ENCODE measurements at regions not wholly inside any gene's neighbourhood (a gene's known extent, or its start where the extent isn't known, plus 50 kb on each side); places are given as distances from the start of the nearest gene placed in this dataset.

GRCh38 chr9:38144421-38144820, 75.4 kb upstream of the SHB start:
- Histone ChIP-seq H3K4me3 (ENCODE audit: low read depth in 1 of 3, low read length in 3 of 3) (no peak overlapping the region), H3K27ac (ENCODE audit: low read depth in 1 of 2, low read length in 2 of 2) (no peak overlapping the region), H3K9me3 (ENCODE audit: control insufficient read depth in 4 of 4, low read length in 3 of 4) (no peaks in the 10 kb centered on the region), H3K9ac (ENCODE audit: low read depth in 1 of 2, low read length in 2 of 2) (no peak overlapping the region), H3K27me3 (ENCODE audit: control insufficient read depth in 4 of 4, insufficient read depth in 4 of 4, low read length in 3 of 4) (peaks cover 0 to 15% (median 0%) of the 10 kb centered on the region in 4 donors), H3K36me3 (ENCODE audit: control insufficient read depth in 4 of 4, insufficient read depth in 3 of 4, low read depth in 1 of 4, low read length in 3 of 4) (no peaks in the 10 kb centered on the region), H3K4me1 (ENCODE audit: control insufficient read depth in 4 of 4, insufficient read depth in 4 of 4, low read length in 3 of 4) (no peaks in the 10 kb centered on the region)
- no peak for DNase-seq (ENCODE audit: low spot score)
- no peak for TF ChIP-seq TAF1 (conservative IDR thresholded peaks at IDR 0.05)
- no peak for TF ChIP-seq HNF4G (IDR thresholded peaks at IDR 0.05)
- TF ChIP-seq EGR1 (IDR thresholded peaks at IDR 0.05; ENCODE audit: low read depth in 2 of 2), result no peak
- TF ChIP-seq, protein P1, sequence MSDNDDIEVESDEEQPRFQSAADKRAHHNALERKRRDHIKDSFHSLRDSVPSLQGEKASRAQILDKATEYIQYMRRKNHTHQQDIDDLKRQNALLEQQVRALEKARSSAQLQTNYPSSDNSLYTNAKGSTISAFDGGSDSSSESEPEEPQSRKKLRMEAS (IDR thresholded peaks at IDR 0.05), result no peak
- TF ChIP-seq SP1 (IDR thresholded peaks at IDR 0.05), result no peak
- TF ChIP-seq, protein P2, sequence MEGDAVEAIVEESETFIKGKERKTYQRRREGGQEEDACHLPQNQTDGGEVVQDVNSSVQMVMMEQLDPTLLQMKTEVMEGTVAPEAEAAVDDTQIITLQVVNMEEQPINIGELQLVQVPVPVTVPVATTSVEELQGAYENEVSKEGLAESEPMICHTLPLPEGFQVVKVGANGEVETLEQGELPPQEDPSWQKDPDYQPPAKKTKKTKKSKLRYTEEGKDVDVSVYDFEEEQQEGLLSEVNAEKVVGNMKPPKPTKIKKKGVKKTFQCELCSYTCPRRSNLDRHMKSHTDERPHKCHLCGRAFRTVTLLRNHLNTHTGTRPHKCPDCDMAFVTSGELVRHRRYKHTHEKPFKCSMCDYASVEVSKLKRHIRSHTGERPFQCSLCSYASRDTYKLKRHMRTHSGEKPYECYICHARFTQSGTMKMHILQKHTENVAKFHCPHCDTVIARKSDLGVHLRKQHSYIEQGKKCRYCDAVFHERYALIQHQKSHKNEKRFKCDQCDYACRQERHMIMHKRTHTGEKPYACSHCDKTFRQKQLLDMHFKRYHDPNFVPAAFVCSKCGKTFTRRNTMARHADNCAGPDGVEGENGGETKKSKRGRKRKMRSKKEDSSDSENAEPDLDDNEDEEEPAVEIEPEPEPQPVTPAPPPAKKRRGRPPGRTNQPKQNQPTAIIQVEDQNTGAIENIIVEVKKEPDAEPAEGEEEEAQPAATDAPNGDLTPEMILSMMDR (IDR thresholded peaks at IDR 0.05; ENCODE audit: low read depth, low read length, missing input control), result no peak
- TF ChIP-seq JUND (IDR thresholded peaks at IDR 0.05), result no peak
- TF ChIP-seq, protein P3, sequence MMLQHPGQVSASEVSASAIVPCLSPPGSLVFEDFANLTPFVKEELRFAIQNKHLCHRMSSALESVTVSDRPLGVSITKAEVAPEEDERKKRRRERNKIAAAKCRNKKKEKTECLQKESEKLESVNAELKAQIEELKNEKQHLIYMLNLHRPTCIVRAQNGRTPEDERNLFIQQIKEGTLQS (IDR thresholded peaks at IDR 0.05), result no peak
- no peak for TF ChIP-seq RAD21 (IDR thresholded peaks at IDR 0.05)
- no peak for TF ChIP-seq RXRA (IDR thresholded peaks at IDR 0.05)
- no peak for TF ChIP-seq YY1 (IDR thresholded peaks at IDR 0.05)
- no peak for TF ChIP-seq REST (IDR thresholded peaks at IDR 0.05)
- no peak for TF ChIP-seq ZBTB33 (IDR thresholded peaks at IDR 0.05)
- WGBS, result 73% methylated on average over 4 of the region's 4 CpGs

DNA sequence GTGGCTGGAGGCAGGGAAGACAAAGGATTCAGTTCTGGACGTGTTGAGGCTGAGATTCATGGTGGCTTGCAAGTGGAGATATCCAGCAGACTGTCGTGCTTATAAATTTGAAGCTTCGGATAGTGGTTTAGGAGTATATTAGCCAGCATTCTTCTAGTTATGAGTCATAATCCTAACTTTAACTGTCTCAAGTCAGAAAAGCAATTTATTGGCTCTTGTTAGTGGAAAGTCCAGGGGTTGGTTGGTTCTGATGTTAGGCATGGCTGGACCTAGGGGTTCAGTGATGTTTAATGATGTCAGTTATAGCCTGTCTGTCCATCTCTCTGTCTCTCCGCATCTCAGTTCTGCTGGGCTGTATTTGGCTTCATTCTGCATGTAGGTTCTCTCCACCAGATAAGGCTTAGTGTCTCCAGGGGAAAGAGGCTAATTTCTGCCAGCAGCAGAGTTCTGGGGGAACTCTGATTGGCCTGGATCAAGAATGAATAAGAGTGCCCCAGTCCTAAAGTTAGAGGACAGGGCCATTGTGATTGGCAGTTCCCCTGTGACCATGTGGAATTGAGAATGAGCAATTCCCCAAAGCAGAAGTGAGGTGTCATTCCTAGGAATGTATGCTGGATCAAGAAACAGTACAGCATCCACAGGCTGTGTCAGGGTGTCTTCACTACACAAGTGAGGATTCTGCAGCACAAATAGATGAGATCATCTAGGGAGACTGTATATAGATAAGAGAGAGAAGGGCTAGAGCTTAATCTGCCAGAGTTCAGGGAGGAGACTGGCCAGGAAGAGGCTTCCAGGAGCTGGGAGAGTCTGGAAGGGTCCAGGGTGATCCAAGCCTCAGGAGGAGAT, 72.9 kb upstream of the SHB start:
- 66% methylated on average over 4 of the region's 4 CpGs for WGBS
- Histone ChIP-seq H3K36me3 (ENCODE audit: control insufficient read depth in 4 of 4, insufficient read depth in 3 of 4, low read depth in 1 of 4, low read length in 3 of 4) (no peaks in the 10 kb centered on the region), H3K9me3 (ENCODE audit: control insufficient read depth in 4 of 4, low read length in 3 of 4) (no peaks in the 10 kb centered on the region), H3K4me1 (ENCODE audit: control insufficient read depth in 4 of 4, insufficient read depth in 4 of 4, low read length in 3 of 4) (no peaks in the 10 kb centered on the region), H3K9ac (ENCODE audit: low read depth in 1 of 2, low read length in 2 of 2) (no peak overlapping the region), H3K4me3 (ENCODE audit: low read depth in 1 of 3, low read length in 3 of 3) (no peak overlapping the region), H3K27me3 (ENCODE audit: control insufficient read depth in 4 of 4, insufficient read depth in 4 of 4, low read length in 3 of 4) (peaks cover 0 to 15% (median 0%) of the 10 kb centered on the region in 4 donors), H3K27ac (ENCODE audit: low read depth in 1 of 2, low read length in 2 of 2) (no peak overlapping the region)
- DNase-seq (ENCODE audit: low spot score), result no peak
- TF ChIP-seq TAF1 (conservative IDR thresholded peaks at IDR 0.05) (no peak), NR2F2 (IDR thresholded peaks at IDR 0.05) (no peak), SP1 (IDR thresholded peaks at IDR 0.05) (no peak), FOXA2 (IDR thresholded peaks at IDR 0.05) (no peak), HNF4A (conservative IDR thresholded peaks at IDR 0.05) (no peak), EGR1 (IDR thresholded peaks at IDR 0.05; ENCODE audit: low read depth in 2 of 2) (no peak), GABPA (IDR thresholded peaks at IDR 0.05 in 1 of 2, conservative IDR thresholded peaks at IDR 0.05 in 1 of 2) (no peak), JUND (IDR thresholded peaks at IDR 0.05) (no peak), REST (IDR thresholded peaks at IDR 0.05) (no peak)
- TF ChIP-seq, protein P2 (IDR thresholded peaks at IDR 0.05; ENCODE audit: low read depth, low read length, missing input control), result no peak

All from liver (tissue), 8 donors.